PC-9 (cell line): ENCODE measurements at regions not wholly inside any gene's neighbourhood (a gene's known extent, or its start where the extent isn't known, plus 50 kb on each side); places are given as distances from the start of the nearest gene placed in this dataset.
A peak's percentile ranks its signal among the peaks of the same experiment; 100 is the strongest.

Experiments
- BruUV-seq: library from RNA; stranded (reverse); fragments of 400-500 nt; replicated peaks from 2 replicates; lab custom pipeline; 2021; lab: Mats Ljungman, UMichigan
- CTCF ChIA-PET: fragments of 300-600 bp; sonication (Branson Sonifier 250); formaldehyde crosslinking; loops from one replicate; lab custom pipeline; 2022; ENCODE audit warnings: antibody characterized with exemption; lab: Charles Lee
- POLR2A ChIA-PET: fragments of 300-600 bp; sonication (Branson Sonifier 250); formaldehyde crosslinking; loops from one replicate; lab custom pipeline; 2022; ENCODE audit warnings: antibody characterized with exemption; ENCODE audit not compliant: unreplicated experiment; lab: Charles Lee
- DNase-seq, 2 experiments: peaks; one replicate each; pipeline versions ENCODE4 v3.0.0 to v3.0.0-alpha.2; 2015 to 2022; ENCODE audit warnings: mixed read lengths in 1 of 2
- H2AFZ ChIP-seq: fragments of 200-600 bp; sonication (generic); 2 replicates; pipeline ENCODE4 v1.8.1; 2017; ENCODE audit warnings: antibody characterized with exemption
- H3F3A ChIP-seq: fragments of 200-600 bp; sonication (generic); 2 replicates; pipeline ENCODE4 v1.8.1; 2017; ENCODE audit warnings: antibody characterized with exemption, mild to moderate bottlenecking, low read depth; ENCODE audit not compliant: insufficient read depth
- H3K27ac ChIP-seq: fragments of 200-600 bp; sonication (generic); 2 replicates; pipeline ENCODE4 v1.6.1; 2016; ENCODE audit warnings: mixed run types
- H3K27me3 ChIP-seq: fragments of 200-600 bp; sonication (generic); 2 replicates; pipeline ENCODE4 v1.6.1; 2016; ENCODE audit warnings: low read depth, mixed run types; ENCODE audit not compliant: insufficient read depth
- H3K36me3 ChIP-seq: fragments of 200-600 bp; sonication (generic); 2 replicates; pipeline ENCODE4 v1.6.1; 2016; ENCODE audit warnings: low read depth, mixed run types
- H3K4me1 ChIP-seq: fragments of 200-600 bp; sonication (generic); replicated peaks from 2 replicates; pipeline ENCODE4 v1.6.1; 2016; ENCODE audit warnings: mixed run types; ENCODE audit not compliant: insufficient read depth
- H3K4me2 ChIP-seq: fragments of 200-600 bp; sonication (generic); 2 replicates; pipeline ENCODE4 v1.6.1; 2017; ENCODE audit warnings: mixed run types
- H3K4me3 ChIP-seq: fragments of 200-600 bp; sonication (generic); 2 replicates; pipeline ENCODE4 v1.6.1; 2016; ENCODE audit warnings: mixed run types
- H3K79me2 ChIP-seq: fragments of 200-600 bp; sonication (generic); 2 replicates; pipeline ENCODE4 v1.6.1; 2017; ENCODE audit warnings: low read depth, mixed run types
- H3K9me2 ChIP-seq: fragments of 200-600 bp; sonication (generic); 2 replicates; pipeline ENCODE4 v1.8.1; 2017; ENCODE audit warnings: mild to moderate bottlenecking; ENCODE audit not compliant: insufficient read depth
- H3K9me3 ChIP-seq: fragments of 200-600 bp; sonication (generic); 2 replicates; pipeline ENCODE4 v1.8.1; 2016; ENCODE audit warnings: low read depth; ENCODE audit not compliant: insufficient read depth
- H4K20me1 ChIP-seq: fragments of 200-600 bp; sonication (generic); 2 replicates; pipeline ENCODE4 v1.8.1; 2017; ENCODE audit not compliant: insufficient read depth
- CTCF ChIP-seq: fragments of 200-600 bp; sonication (generic); conservative IDR thresholded peaks from 2 replicates; pipeline ENCODE4 v1.6.1; 2017; ENCODE audit warnings: mixed run types, antibody characterized with exemption, mild to moderate bottlenecking, moderate library complexity
- EZH2 ChIP-seq: fragments of 200-600 bp; sonication (generic); IDR thresholded peaks from 2 replicates; pipeline ENCODE4 v1.8.0; 2017; ENCODE audit warnings: antibody characterized with exemption, low read depth
- intact Hi-C: fragments of 100-400 bp; cut with micrococcal nuclease; formaldehyde crosslinking; loops from one replicate; pipeline ENCODE4 v1.10.0; 2022; ENCODE audit not compliant: unreplicated experiment

- TF ChIP-seq EZH2 (no peak), CTCF (no peak)
- Histone ChIP-seq H3K27ac (no peak overlapping the region), H3K4me2 (no peak overlapping the region), H3K9me3 (no peaks in the 10 kb centered on the region), H3K27me3 (no peaks in the 10 kb centered on the region), H3K36me3 (no peaks in the 10 kb centered on the region), H3F3A (no peaks in the 10 kb centered on the region), H3K9me2 (no peaks in the 10 kb centered on the region), H3K79me2 (no peaks in the 10 kb centered on the region), H2AFZ (no peak overlapping the region), H4K20me1 (no peaks in the 10 kb centered on the region), H3K4me1 (peaks cover 26% of the 10 kb centered on the region), H3K4me3 (no peak overlapping the region)
- ChIA-PET CTCF (no interaction called here), POLR2A (no interaction called here)
- BruUV-seq = no TSS peak
- DNase-seq = no peak
- intact Hi-C loops = loop anchor here (5.0 kb wide), 1 partner anchor 440 kb away; no protein-coding TSS in a partner anchor
These were observed 353.0 kb upstream of the RUNX1 start for GRCh38 chr21:35402061-35402460.

- H3F3A ChIP-seq = no peaks in the 10 kb centered on the region
- no TSS peak for BruUV-seq
- H4K20me1 ChIP-seq = no peaks in the 10 kb centered on the region
- CTCF ChIA-PET = interaction anchor here (0.6 kb wide), 1 partner anchor 108 kb away, joined by 3 read pairs; no protein-coding TSS in a partner anchor
- no peaks in the 10 kb centered on the region for H3K36me3 ChIP-seq
- H3K27ac ChIP-seq = no peak overlapping the region
- no peak overlapping the region for H3K4me3 ChIP-seq
- POLR2A ChIA-PET = no interaction called here
- intact Hi-C loops = loop anchor here (2.0 to 5.0 kb wide), 3 partner anchors 107 to 441 kb away; no protein-coding TSS in a partner anchor
- H3K4me2 ChIP-seq = no peak overlapping the region
- peaks cover 26% of the 10 kb centered on the region for H3K4me1 ChIP-seq
- H2AFZ ChIP-seq = no peak overlapping the region
- TF ChIP-seq CTCF (no peak), EZH2 (no peak)
- no peaks in the 10 kb centered on the region for H3K79me2 ChIP-seq
- no peak for DNase-seq
- H3K9me2 ChIP-seq = no peaks in the 10 kb centered on the region
- no peaks in the 10 kb centered on the region for H3K27me3 ChIP-seq
- H3K9me3 ChIP-seq = 0 out of 2 replicates have a peak, but pooled peaks cover 3% of the 10 kb centered on the region
These were observed 352.4 kb upstream of the RUNX1 start for GRCh38 chr21:35401476-35401875.

GRCh38 chr21:35400233-35400939 is 351.3 kb upstream of the RUNX1 start:
- Histone ChIP-seq H3K9me2 (no peaks in the 10 kb centered on the region), H3K36me3 (no peaks in the 10 kb centered on the region), H3K9me3 (0 out of 2 replicates have a peak, but pooled peaks cover 4% of the 10 kb centered on the region), H3K27me3 (no peaks in the 10 kb centered on the region), H3K79me2 (no peaks in the 10 kb centered on the region), H3F3A (no peaks in the 10 kb centered on the region), H3K27ac (peak overlapping the region; percentile 52), H2AFZ (peak overlapping the region; percentile 3; the same call in 1 of the 2 replicates), H3K4me2 (peak overlapping the region; percentile 33), H3K4me3 (no peak overlapping the region), H3K4me1 (peaks cover 32% of the 10 kb centered on the region), H4K20me1 (no peaks in the 10 kb centered on the region)
- no TSS peak for BruUV-seq
- ChIA-PET POLR2A (interaction anchor here (0.6 kb wide), 2 partner anchors 59 to 511 kb away, joined by 4 to 6 read pairs; no protein-coding TSS in a partner anchor), CTCF (interaction anchor here (0.5 to 0.7 kb wide), 4 partner anchors 176 to 511 kb away, joined by 3 to 6 read pairs (median 4); no protein-coding TSS in a partner anchor)
- no peak for TF ChIP-seq EZH2
- TF ChIP-seq CTCF = peak; percentile 68
- DNase-seq = peak; percentile 19 to 77
- intact Hi-C loops = loop anchor here (1.0 to 5.0 kb wide), 7 partner anchors 108 to 510 kb away; no protein-coding TSS in a partner anchor
